Activated CD8-positive, alpha-beta memory T cell treated with anti-CD3 and anti-CD28 coated beads, Interleukin-2, amount 50 U/mL, for 24 hours (primary cell): ENCODE measurements at regions not wholly inside any gene's neighbourhood (a gene's known extent, or its start where the extent isn't known, plus 50 kb on each side); places are given as distances from the start of the nearest gene placed in this dataset.
"Not testable (repeated sequence)": the region's sequence is repeated elsewhere in the genome, so short reads cannot be mapped to it uniquely, and the experiment has no call there.

ENCODE experiments used
- DNase-seq: peaks from one replicate; pipeline ENCODE4 v3.0.0-alpha.2; 2020; ENCODE audit errors: extremely low read depth

GRCh38 chr16:13621639-13622038 is 298.3 kb upstream of the ERCC4 start:
- no peak for DNase-seq

- no peak for DNase-seq
Observed at GRCh38 chr16:13628156-13628555, 291.8 kb upstream of the ERCC4 start.

- DNase-seq = no peak
Observed at GRCh38 chr16:13629704-13630103, 290.2 kb upstream of the ERCC4 start.

- no peak for DNase-seq
Observed at GRCh38 chr16:13630374-13630773, 289.6 kb upstream of the ERCC4 start.

- no peak for DNase-seq
Observed at GRCh38 chr16:13631213-13631767, 288.7 kb upstream of the ERCC4 start.

- no peak for DNase-seq
Observed at GRCh38 chr16:13631916-13632315, 288.0 kb upstream of the ERCC4 start.

- not testable (repeated sequence) for DNase-seq
Observed at GRCh38 chr16:13632504-13632903, 287.4 kb upstream of the ERCC4 start.

GRCh38 chr16:13633391-13633861 is 286.5 kb upstream of the ERCC4 start:
- DNase-seq = no peak

- DNase-seq = no peak
Observed at GRCh38 chr16:13634253-13634652, 285.7 kb upstream of the ERCC4 start.

GRCh38 chr16:13634959-13635358 is 285.0 kb upstream of the ERCC4 start:
- no peak for DNase-seq

GRCh38 chr16:13638218-13638617 is 281.7 kb upstream of the ERCC4 start:
- no peak for DNase-seq

- no peak for DNase-seq
Observed at GRCh38 chr16:13643412-13643811, 276.5 kb upstream of the ERCC4 start.

GRCh38 chr16:13645601-13646245 is 274.2 kb upstream of the ERCC4 start:
- no peak for DNase-seq

- no peak for DNase-seq
Observed at GRCh38 chr16:13660807-13661206, 259.1 kb upstream of the ERCC4 start.

GRCh38 chr16:13665876-13666275 is 254.1 kb upstream of the ERCC4 start:
- no peak for DNase-seq

- no peak for DNase-seq
Observed at GRCh38 chr16:13672196-13672595, 247.8 kb upstream of the ERCC4 start.

- no peak for DNase-seq
Observed at GRCh38 chr16:13680021-13680889, 239.7 kb upstream of the ERCC4 start.

GRCh38 chr16:13684819-13685563 is 235.0 kb upstream of the ERCC4 start:
- no peak for DNase-seq

GRCh38 chr16:13696017-13696416 is 223.9 kb upstream of the ERCC4 start:
- DNase-seq = no peak

GRCh38 chr16:13697013-13697412 is 222.9 kb upstream of the ERCC4 start:
- DNase-seq = no peak

- DNase-seq = no peak
Observed at GRCh38 chr16:13697568-13697967, 222.4 kb upstream of the ERCC4 start.

- DNase-seq = no peak
Observed at GRCh38 chr16:13702614-13703013, 217.3 kb upstream of the ERCC4 start.
